Stimulated activated memory B cell treated with anti-CD40 and anti-IgM and Interleukin-4, amounts not matched to agents 10 μg/mL and 1 μg/mL and 100 μg/mL, for 72 hours (primary cell): ENCODE measurements at regions not wholly inside any gene's neighbourhood (a gene's known extent, or its start where the extent isn't known, plus 50 kb on each side); places are given as distances from the start of the nearest gene placed in this dataset.

Source experiments
- ATAC-seq: fragments of 150-1000 bp; cut with Tn5 transposase; 2 replicates; pipeline ENCODE4 v1.10.0; 2021
- H3K27ac Mint-ChIP-seq: one replicate; pipeline ENCODE4 v1.8.0; 2022; ENCODE audit warnings: mild to moderate bottlenecking, mixed read lengths
- H3K27me3 Mint-ChIP-seq: one replicate; pipeline ENCODE4 v1.8.0; 2022; ENCODE audit warnings: mixed read lengths
- H3K36me3 Mint-ChIP-seq: one replicate; pipeline ENCODE4 v1.8.0; 2022; ENCODE audit warnings: mixed read lengths
- H3K4me1 Mint-ChIP-seq: one replicate; pipeline ENCODE4 v1.8.0; 2022; ENCODE audit warnings: mixed read lengths
- H3K4me3 Mint-ChIP-seq: one replicate; pipeline ENCODE4 v1.8.0; 2022; ENCODE audit warnings: mild to moderate bottlenecking, moderate library complexity, mixed read lengths
- H3K9me3 Mint-ChIP-seq: one replicate; pipeline ENCODE4 v1.8.0; 2022; ENCODE audit warnings: mixed read lengths

DNA sequence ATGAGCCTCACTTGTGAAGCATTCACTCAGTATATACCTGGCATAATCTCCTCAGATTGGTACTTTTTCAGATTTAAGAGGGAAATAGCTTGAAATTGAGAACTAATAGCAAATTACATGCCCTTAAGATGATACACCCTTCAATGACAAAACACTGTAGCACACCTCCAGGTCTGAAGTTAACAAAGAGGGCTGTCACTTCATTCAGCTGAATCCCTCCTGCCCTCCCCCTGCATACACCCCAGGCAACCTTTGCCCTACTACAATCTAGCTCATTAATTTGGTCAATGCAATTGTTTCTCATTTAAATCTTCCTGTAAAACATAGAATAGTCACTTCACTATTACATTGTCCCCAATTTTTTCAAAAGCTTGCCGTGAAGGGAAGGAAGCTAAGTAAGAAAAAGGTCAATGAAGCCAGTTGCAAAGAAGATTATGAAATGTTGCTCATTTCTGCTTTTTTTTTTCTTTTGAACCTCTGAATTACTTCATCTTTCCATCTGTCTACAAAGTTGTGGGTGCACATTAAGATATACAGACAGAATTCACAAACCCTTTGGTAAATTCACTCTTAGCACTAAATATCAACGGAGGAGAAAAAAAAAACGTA lies 294.8 kb upstream of the PTGER4 start:
- H3K4me3 Mint-ChIP-seq = peak overlapping the region; percentile 2
- H3K4me1 Mint-ChIP-seq = peaks cover 52% of the 10 kb centered on the region
- no peaks in the 10 kb centered on the region for H3K36me3 Mint-ChIP-seq
- ATAC-seq = peak; percentile 50
- H3K27me3 Mint-ChIP-seq = no peaks in the 10 kb centered on the region
- H3K9me3 Mint-ChIP-seq = peaks cover 2% of the 10 kb centered on the region
- peak overlapping the region; percentile 79 for H3K27ac Mint-ChIP-seq

DNA sequence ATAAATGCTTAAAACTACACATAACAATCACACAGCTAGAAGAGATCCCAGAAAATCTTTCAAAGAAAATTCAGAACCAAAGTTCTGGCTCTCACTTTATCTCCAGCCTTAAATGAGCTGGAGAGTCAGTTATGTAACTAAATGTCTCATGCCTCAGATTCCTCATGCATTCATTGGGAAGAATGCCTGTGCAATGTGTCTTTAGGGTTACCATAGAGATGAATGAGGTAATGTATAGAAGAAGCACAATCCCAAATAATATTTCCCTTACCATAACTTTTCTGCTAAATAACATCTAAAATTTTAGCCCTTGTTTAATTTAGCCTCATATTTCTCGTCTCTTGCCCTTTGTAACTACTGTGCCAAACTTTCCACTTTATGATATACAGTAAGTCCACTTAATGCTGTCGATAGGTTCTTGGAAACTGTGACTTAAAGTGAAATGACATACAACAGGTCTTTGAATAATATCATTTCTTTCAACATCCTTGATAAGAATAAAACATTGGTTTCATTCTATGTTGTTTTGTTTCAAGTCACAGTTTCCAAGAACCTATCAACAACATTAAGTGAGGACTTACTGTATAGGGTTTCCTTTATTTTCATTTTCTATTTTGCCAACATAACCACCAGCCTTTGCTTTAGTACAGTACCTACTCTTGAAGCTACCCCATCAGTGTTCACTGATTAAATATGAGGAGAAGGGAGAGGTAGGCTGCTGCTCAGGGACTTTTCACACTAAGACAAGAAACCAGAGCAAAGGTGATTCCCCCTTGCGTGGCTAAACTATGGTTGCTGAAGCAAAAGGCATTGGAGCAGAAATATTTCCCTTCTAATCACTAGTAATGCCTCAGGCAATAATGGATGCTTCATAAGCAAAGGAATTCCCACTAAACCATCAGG lies 295.7 kb upstream of the PTGER4 start:
- H3K9me3 Mint-ChIP-seq = peaks cover 2% of the 10 kb centered on the region
- H3K4me3 Mint-ChIP-seq = peak overlapping the region; percentile 46
- H3K36me3 Mint-ChIP-seq = no peaks in the 10 kb centered on the region
- H3K4me1 Mint-ChIP-seq = peaks cover 52% of the 10 kb centered on the region
- ATAC-seq = peak; percentile 63
- H3K27me3 Mint-ChIP-seq = no peaks in the 10 kb centered on the region
- peak overlapping the region; percentile 79 for H3K27ac Mint-ChIP-seq

DNA sequence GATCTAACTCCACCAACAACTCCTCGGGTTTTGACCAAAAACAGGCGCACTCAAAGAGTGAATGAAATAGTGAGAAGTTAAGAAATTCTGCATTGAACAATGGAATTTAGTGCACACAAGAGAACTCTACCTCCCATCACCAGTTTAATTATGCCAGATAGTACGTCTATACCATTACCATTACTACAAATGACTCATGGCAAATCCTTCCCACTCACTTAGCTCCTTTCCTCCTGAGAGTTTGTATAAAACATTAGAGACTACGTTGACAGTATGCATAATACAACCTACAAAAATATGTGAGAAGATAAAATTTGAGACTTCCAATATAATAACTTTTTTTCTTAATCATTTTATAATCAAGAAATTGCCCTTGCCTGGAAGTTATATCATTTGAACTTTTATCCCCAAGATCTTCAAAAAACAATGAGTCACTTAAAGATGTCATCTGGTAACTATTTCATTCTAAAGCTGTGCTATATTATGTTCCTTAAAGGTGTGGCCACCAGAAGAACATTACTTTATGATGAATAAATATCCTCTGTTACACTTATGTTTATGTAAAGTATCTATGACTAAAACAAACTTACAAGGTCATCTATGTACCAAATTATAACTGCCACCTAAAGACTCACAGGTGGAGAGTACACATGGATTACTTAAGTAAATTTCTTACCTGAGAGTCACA lies 297.9 kb upstream of the PTGER4 start:
- H3K27me3 Mint-ChIP-seq = no peaks in the 10 kb centered on the region
- H3K36me3 Mint-ChIP-seq = no peaks in the 10 kb centered on the region
- ATAC-seq = no peak
- no peaks in the 10 kb centered on the region for H3K9me3 Mint-ChIP-seq
- no peak overlapping the region for H3K4me3 Mint-ChIP-seq
- peaks cover 47% of the 10 kb centered on the region for H3K4me1 Mint-ChIP-seq
- no peak overlapping the region for H3K27ac Mint-ChIP-seq

DNA sequence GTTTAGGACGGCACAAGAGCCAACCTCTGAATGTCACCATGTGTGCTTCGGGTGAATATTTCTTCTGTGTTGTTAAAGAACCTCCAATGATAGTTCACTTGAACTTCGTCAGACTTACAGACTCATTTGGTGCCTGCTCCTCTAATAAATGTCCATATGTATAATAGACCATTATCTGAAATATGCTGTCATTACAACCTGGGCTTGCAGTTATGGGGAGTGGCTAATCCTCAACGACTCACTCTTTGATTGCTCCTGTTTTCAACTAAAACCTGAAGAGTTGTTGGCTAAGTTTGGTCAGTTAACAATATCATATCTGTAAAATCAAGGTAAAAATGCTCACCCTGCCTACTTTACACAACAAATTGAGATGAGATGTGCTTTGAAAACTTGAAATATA lies 298.7 kb upstream of the PTGER4 start:
- Mint-ChIP-seq H3K36me3 (no peaks in the 10 kb centered on the region), H3K9me3 (no peaks in the 10 kb centered on the region), H3K4me1 (peaks cover 47% of the 10 kb centered on the region), H3K27me3 (no peaks in the 10 kb centered on the region), H3K4me3 (no peak overlapping the region), H3K27ac (no peak overlapping the region)
- no peak for ATAC-seq

DNA sequence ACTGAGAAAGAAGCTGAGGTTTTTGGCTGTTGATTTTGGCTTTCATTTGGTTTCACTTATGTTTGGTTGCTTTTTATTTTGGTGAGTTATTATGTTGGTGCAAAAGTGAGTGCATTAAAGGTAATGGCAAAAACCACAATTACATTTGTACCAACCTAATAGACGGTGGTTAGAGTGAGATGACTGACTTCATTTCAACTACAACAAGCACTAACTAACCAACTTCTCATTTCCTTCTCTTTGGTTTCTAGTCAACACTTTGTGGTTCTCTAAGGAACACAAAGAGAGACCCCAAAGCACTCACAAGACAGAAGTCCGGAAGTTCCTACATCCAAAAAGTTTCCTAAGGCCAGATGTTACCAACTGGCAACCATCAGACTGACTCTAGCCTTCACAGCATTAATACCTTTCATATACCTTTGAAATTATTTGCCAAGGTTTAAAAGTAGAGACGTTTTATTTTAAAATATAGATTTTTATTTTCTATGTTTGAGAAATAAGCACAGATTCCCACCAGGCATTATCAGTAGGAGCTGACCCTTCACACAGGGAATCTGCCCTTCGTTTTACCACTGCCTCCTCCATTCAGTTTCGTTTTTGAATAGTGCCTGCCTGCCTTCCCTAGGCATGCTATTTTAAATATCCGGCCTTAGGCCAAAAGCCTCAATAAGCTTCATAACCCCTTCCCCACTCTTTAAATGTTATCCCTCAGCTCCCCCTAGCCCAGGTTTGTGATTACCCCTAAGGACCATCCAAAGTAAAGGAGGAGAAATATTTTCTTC lies 301.1 kb upstream of the PTGER4 start:
- Mint-ChIP-seq H3K27me3 (no peaks in the 10 kb centered on the region), H3K4me1 (peaks cover 32% of the 10 kb centered on the region), H3K4me3 (no peak overlapping the region), H3K9me3 (no peaks in the 10 kb centered on the region), H3K27ac (no peak overlapping the region), H3K36me3 (no peaks in the 10 kb centered on the region)
- peak; percentile 70 for ATAC-seq

DNA sequence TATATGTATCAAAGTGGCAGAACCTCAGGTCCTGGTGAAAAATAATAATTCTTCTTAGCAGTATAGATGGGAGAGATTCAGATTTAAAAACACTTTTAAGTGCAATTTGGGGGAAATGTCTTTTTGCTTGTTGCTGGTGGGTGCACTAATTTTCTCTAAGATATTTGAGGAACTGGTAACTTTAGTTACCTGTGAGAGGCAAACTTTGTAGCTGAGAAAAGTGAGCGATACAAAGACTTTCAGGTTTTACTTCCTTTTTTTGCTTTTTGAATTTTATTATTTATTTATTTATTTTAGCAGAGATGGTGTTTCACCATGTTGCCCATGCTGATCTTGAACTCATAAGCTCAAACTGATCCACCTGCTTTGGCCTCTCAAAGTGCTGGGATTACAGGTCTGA lies 303.1 kb upstream of the PTGER4 start:
- H3K4me1 Mint-ChIP-seq = peaks cover 32% of the 10 kb centered on the region
- ATAC-seq = peak; percentile 72

DNA sequence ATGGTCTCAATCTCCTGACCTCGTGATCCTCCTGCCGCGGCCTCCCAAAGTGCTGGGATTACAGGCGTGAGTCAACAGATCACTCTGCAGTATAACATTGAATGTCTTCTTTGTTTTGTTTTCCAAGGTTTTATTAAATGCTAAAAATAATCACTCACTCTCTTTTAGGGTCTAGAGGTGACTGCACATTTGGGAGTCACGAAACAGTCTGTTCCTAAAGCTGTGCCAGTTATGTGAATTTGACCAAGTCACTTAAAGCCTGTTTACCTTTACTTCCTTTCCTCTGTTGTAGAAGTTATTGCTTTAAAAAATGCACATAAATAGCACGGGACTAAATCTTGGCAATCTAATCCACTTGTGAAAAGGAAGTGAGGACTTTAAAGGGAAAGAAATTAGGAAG lies 304.9 kb upstream of the PTGER4 start:
- Mint-ChIP-seq H3K9me3 (peaks cover 7% of the 10 kb centered on the region), H3K4me3 (no peak overlapping the region), H3K27ac (no peak overlapping the region), H3K36me3 (peaks cover 5% of the 10 kb centered on the region), H3K27me3 (no peaks in the 10 kb centered on the region), H3K4me1 (peaks cover 32% of the 10 kb centered on the region)
- ATAC-seq = no peak

More for the DNA sequence above, 303.1 kb upstream of the PTGER4 start:
- Mint-ChIP-seq H3K27me3 (no peaks in the 10 kb centered on the region), H3K4me3 (no peak overlapping the region), H3K36me3 (no peaks in the 10 kb centered on the region), H3K9me3 (no peaks in the 10 kb centered on the region), H3K27ac (peak overlapping the region; percentile 41)

DNA sequence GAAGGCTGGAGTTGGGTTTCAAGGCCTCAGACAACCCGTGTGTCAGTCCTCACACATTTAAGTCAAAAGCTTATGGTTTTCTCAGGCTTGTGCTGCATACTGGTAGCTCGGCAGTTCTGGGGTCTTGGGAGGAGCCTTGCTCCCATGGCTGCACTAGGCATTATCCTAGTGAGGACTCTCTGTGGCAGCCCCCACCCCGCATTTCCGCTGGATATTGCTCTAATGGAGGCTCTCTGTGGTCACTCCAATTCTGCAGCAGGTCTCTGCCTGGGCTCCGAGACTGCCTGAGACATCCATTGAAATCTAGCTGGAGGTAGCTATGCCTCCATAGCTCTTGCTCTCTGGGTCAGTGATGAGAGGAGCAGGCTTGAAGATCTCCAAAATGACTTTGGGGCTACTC lies 311.5 kb upstream of the PTGER4 start:
- Mint-ChIP-seq H3K9me3 (peaks cover 7% of the 10 kb centered on the region), H3K4me1 (peaks cover 23% of the 10 kb centered on the region), H3K27me3 (no peaks in the 10 kb centered on the region), H3K36me3 (peaks cover 5% of the 10 kb centered on the region), H3K4me3 (no peak overlapping the region), H3K27ac (no peak overlapping the region)
- no peak for ATAC-seq

DNA sequence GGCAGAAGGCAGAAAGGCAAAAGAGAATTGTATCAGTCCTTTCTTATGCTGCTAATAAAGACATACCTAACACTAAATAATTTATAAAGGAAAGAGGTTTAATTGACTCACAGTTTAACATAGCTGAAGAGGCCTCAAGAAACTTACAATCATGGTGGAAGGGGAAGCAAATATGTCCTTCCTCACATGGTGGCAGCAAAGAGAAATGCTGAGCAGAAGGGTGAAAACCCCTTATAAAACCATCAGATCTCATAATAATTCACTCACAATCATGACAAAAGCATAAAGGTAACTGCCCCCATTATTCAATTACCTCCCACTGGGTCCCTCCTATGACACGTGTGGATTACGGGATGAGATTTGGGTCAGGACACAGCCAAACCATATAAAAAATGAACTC lies 312.5 kb upstream of the PTGER4 start:
- Mint-ChIP-seq H3K4me1 (peaks cover 23% of the 10 kb centered on the region), H3K4me3 (no peak overlapping the region), H3K27me3 (no peaks in the 10 kb centered on the region), H3K36me3 (peaks cover 5% of the 10 kb centered on the region), H3K27ac (peak overlapping the region; percentile 48), H3K9me3 (peaks cover 9% of the 10 kb centered on the region)
- ATAC-seq = no peak

DNA sequence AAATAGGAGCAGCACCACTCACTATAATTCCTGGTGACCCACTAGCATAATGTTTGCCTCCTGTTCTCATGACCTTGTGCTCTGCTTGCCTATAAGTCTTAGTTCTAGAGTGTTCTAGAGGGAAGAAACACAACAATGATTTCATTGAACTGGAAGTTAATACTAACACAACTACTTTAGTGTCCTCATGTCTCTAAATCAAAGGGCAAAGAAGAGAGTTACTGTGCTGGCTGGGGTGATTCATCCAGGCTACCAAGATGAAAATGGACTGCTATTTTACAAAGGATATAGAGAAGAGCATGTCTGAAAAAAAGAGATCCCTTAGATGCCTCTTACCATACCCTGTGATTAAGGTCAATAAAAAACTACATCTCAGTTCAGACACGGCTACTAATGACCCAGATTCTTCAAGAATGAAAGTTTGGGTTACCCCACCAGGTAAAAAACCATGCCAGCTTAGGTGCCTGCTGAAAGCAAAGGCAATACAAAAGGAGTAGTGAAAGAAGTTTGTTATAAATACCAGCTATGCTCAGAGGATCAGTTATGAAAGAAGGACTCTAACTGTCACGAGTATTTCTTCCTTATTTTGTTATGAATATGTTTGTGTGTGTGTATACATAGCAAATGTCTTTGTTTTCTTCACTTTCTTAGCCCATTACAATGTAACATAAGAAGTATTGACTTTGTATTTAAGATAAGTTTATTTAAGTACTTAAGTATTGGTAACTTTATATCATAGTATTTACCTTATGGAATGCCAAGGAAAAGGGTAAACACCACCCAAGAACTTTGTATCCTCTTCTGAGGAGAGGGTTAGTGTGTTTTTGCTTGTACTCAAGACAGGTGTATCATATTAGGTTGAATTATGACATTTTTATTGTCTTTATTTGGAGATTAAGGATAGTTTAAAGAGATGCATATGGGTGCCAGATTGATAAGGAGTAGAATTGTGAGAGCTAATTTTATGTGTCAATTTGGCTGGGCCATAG lies 314.1 kb upstream of the PTGER4 start:
- no peaks in the 10 kb centered on the region for H3K27me3 Mint-ChIP-seq
- peak; percentile 81 for ATAC-seq
- H3K36me3 Mint-ChIP-seq = peaks cover 5% of the 10 kb centered on the region
- no peak overlapping the region for H3K4me3 Mint-ChIP-seq
- H3K4me1 Mint-ChIP-seq = peaks cover 23% of the 10 kb centered on the region
- H3K27ac Mint-ChIP-seq = peak overlapping the region; percentile 48
- H3K9me3 Mint-ChIP-seq = peaks cover 5% of the 10 kb centered on the region

DNA sequence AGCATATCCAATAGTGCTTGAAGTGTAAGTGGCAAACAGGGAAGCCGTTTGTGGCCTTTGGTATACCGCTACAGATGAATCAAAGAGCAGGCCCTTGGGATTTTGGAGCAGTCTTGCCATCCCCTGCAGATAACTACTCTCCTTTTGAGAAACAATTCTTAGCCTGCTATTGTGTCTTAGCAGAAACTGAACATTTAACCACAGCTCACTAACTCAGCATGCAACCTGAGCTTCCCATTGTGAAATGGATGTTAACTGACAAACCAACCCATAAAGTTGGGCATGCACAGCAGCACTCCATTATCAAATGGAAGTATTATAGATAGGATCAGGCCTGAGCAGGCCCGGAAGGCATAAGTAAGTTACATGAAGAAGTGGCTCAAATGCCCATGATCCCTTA lies 315.3 kb upstream of the PTGER4 start:
- no peak for ATAC-seq
- Mint-ChIP-seq H3K27ac (no peak overlapping the region), H3K36me3 (no peaks in the 10 kb centered on the region), H3K27me3 (no peaks in the 10 kb centered on the region), H3K9me3 (peaks cover 2% of the 10 kb centered on the region), H3K4me3 (no peak overlapping the region), H3K4me1 (peaks cover 23% of the 10 kb centered on the region)

DNA sequence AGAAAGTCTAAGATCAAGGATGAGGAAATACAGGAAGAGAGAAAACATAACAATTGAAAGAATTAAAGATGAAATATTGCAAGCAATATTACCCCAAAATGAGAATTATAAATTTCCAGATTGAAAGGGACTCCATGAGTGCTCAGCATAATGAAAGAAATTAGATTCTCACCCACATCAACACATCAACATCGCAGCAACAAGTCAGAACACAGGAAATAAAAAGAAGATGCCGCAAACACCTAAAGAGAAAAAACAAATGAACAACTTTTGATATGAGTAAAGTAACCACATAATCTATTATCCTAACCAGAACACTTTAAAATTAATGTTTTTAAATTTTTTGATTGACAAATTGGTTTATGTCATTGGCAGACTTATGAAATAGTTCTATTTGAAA lies 318.3 kb upstream of the PTGER4 start:
- Mint-ChIP-seq H3K27ac (no peak overlapping the region), H3K4me1 (peaks cover 14% of the 10 kb centered on the region), H3K9me3 (peaks cover 2% of the 10 kb centered on the region), H3K36me3 (no peaks in the 10 kb centered on the region), H3K27me3 (no peaks in the 10 kb centered on the region), H3K4me3 (no peak overlapping the region)
- ATAC-seq = no peak

DNA sequence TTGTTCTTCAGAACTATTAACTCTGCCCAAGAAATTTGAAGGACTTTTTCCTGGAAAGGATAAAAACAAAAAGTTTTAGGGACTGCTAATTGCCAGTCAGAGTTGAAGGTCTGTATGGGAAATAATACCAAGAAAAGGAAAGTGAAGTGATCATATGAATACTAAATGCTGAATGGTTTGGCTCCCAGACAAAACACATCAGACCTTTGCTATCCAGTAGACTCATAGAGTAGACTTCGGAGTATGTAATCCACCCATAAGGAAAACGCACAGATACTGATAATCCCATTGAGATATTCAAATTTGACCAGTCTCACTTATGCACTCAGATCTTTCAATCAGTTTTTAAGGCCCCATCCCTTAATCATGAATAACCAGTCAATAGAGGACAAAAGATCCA lies 319.0 kb upstream of the PTGER4 start:
- H3K4me3 Mint-ChIP-seq = no peak overlapping the region
- H3K9me3 Mint-ChIP-seq = peaks cover 2% of the 10 kb centered on the region
- H3K36me3 Mint-ChIP-seq = no peaks in the 10 kb centered on the region
- no peak overlapping the region for H3K27ac Mint-ChIP-seq
- peaks cover 8% of the 10 kb centered on the region for H3K4me1 Mint-ChIP-seq
- no peak for ATAC-seq
- no peaks in the 10 kb centered on the region for H3K27me3 Mint-ChIP-seq

DNA sequence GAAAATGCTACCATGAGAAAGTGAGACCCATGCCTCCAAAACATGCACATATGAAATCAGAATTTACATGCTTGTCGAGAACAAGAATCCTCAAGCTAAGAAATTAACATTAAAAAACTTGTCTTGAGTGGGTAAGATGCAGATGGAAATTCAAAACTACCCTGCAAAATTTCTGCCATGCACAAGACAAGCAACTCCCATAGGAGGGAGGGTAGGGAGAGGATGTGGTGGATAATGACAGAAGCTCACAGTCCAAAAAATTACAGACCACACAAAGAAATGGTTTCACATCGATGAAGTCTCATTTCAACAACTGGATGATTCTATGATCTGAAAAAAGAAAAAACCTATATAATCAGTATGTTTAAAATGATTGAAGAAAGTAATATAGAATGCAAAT lies 319.9 kb upstream of the PTGER4 start:
- Mint-ChIP-seq H3K9me3 (peaks cover 2% of the 10 kb centered on the region), H3K4me1 (no peaks in the 10 kb centered on the region), H3K4me3 (no peak overlapping the region), H3K27ac (no peak overlapping the region), H3K27me3 (no peaks in the 10 kb centered on the region), H3K36me3 (no peaks in the 10 kb centered on the region)
- ATAC-seq = no peak
